ENCODE measurements at regions not wholly inside any gene's neighbourhood (a gene's known extent, or its start where the extent isn't known, plus 50 kb on each side); places are given as distances from the start of the nearest gene placed in this dataset.

GRCh38 chr6:102848210-102848609 is 1454.7 kb downstream of the GRIK2 start:
- no peak for TF ChIP-seq CTCF (IDR thresholded peaks at IDR 0.05)
- TF ChIP-seq POLR2AphosphoS5 (IDR thresholded peaks at IDR 0.05; ENCODE audit: insufficient read depth in 1 of 2, low read depth in 1 of 2) = no peak
- no peak for TF ChIP-seq POLR2A (IDR thresholded peaks at IDR 0.05)
